Myocyte (in vitro differentiated cells): ENCODE measurements at regions not wholly inside any gene's neighbourhood (a gene's known extent, or its start where the extent isn't known, plus 50 kb on each side); places are given as distances from the start of the nearest gene placed in this dataset.
A peak's percentile ranks its signal among the peaks of the same experiment; 100 is the strongest.

ENCODE experiments used
- DNase-seq: peaks from one replicate; pipeline ENCODE4 v3.0.0-alpha.2; 2012; ENCODE audit warnings: low read depth

- no peak for DNase-seq
Measured at GRCh38 chr3:181855825-181856224, 144.1 kb downstream of the SOX2 start.

- no peak for DNase-seq
Measured at GRCh38 chr3:181859518-181859917, 147.8 kb downstream of the SOX2 start.

GRCh38 chr3:181860235-181860634 is 148.5 kb downstream of the SOX2 start:
- no peak for DNase-seq

- no peak for DNase-seq
Measured at GRCh38 chr3:181862502-181862901, 150.8 kb downstream of the SOX2 start.

- no peak for DNase-seq
Measured at GRCh38 chr3:181868576-181869082, 156.9 kb downstream of the SOX2 start.

- no peak for DNase-seq
Measured at GRCh38 chr3:181872887-181873286, 161.2 kb downstream of the SOX2 start.

GRCh38 chr3:181879926-181880325 is 168.2 kb downstream of the SOX2 start:
- DNase-seq, result no peak

- no peak for DNase-seq
Measured at GRCh38 chr3:181880331-181880730, 168.6 kb downstream of the SOX2 start.

- no peak for DNase-seq
Measured at GRCh38 chr3:181881749-181882148, 170.0 kb downstream of the SOX2 start.

- DNase-seq, result no peak
Measured at GRCh38 chr3:181885868-181886630, 174.3 kb downstream of the SOX2 start.

- no peak for DNase-seq
Measured at GRCh38 chr3:181886676-181887075, 175.0 kb downstream of the SOX2 start.

GRCh38 chr3:181887685-181888084 is 176.0 kb downstream of the SOX2 start:
- no peak for DNase-seq

GRCh38 chr3:181888234-181888633 is 176.5 kb downstream of the SOX2 start:
- DNase-seq, result no peak

- no peak for DNase-seq
Measured at GRCh38 chr3:181892848-181893247, 181.1 kb downstream of the SOX2 start.

- DNase-seq, result no peak
Measured at GRCh38 chr3:181896605-181897004, 184.9 kb downstream of the SOX2 start.

GRCh38 chr3:181899702-181900101 is 188.0 kb downstream of the SOX2 start:
- DNase-seq, result peak; percentile 56

- DNase-seq, result peak; percentile 6
Measured at GRCh38 chr3:181901626-181902025, 189.9 kb downstream of the SOX2 start.

GRCh38 chr3:181906338-181906737 is 194.6 kb downstream of the SOX2 start:
- no peak for DNase-seq

- DNase-seq, result no peak
Measured at GRCh38 chr3:181909241-181909640, 197.5 kb downstream of the SOX2 start.

GRCh38 chr3:181912384-181912783 is 200.7 kb downstream of the SOX2 start:
- DNase-seq, result no peak

- DNase-seq, result no peak
Measured at GRCh38 chr3:181913254-181913653, 201.5 kb downstream of the SOX2 start.

- no peak for DNase-seq
Measured at GRCh38 chr3:181915551-181915950, 203.8 kb downstream of the SOX2 start.

GRCh38 chr3:181916013-181916412 is 204.3 kb downstream of the SOX2 start:
- no peak for DNase-seq
